Endodermal cell (in vitro differentiated cells): ENCODE measurements at regions not wholly inside any gene's neighbourhood (a gene's known extent, or its start where the extent isn't known, plus 50 kb on each side); places are given as distances from the start of the nearest gene placed in this dataset.

ENCODE experiments used
- DNase-seq: peaks from one replicate; pipeline ENCODE4 v3.0.0-alpha.2; 2017
- H3K27ac ChIP-seq: 2 replicates; pipeline ENCODE4 v1.5.1; 2013; ENCODE audit warnings: mild to moderate bottlenecking, low read depth, low read length, moderate library complexity
- H3K27me3 ChIP-seq: 2 replicates; pipeline ENCODE4 v1.6.1; 2013; ENCODE audit warnings: mild to moderate bottlenecking, low read length, moderate library complexity; ENCODE audit not compliant: insufficient read depth, control insufficient read depth, poor library complexity, severe bottlenecking
- H3K36me3 ChIP-seq: 2 replicates; pipeline ENCODE4 v1.7.0; 2013; ENCODE audit warnings: mild to moderate bottlenecking, low read length, moderate library complexity; ENCODE audit not compliant: control insufficient read depth, insufficient read depth
- H3K4me1 ChIP-seq: one replicate; pipeline ENCODE4 v1.7.0; 2013; ENCODE audit warnings: low read length; ENCODE audit not compliant: control insufficient read depth, insufficient read depth
- H3K4me3 ChIP-seq: 2 replicates; pipeline ENCODE4 v1.5.1; 2013; ENCODE audit warnings: mild to moderate bottlenecking, low read length, moderate library complexity
- H3K9ac ChIP-seq: 2 replicates; pipeline ENCODE4 v1.6.1; 2013; ENCODE audit warnings: mild to moderate bottlenecking, low read length, moderate library complexity; ENCODE audit not compliant: poor library complexity, severe bottlenecking; ENCODE audit errors: extremely low read depth
- H3K9me3 ChIP-seq: 2 replicates; pipeline ENCODE4 v1.6.1; 2013; ENCODE audit warnings: mild to moderate bottlenecking, low read length, moderate library complexity; ENCODE audit not compliant: control insufficient read depth
- H3K27ac Mint-ChIP-seq: 2 replicates; pipeline ENCODE4 v1.8.0; 2020; ENCODE audit warnings: mixed read lengths
- H3K27me3 Mint-ChIP-seq: 2 replicates; pipeline ENCODE4 v1.8.0; 2021; ENCODE audit warnings: mild to moderate bottlenecking, mixed read lengths; ENCODE audit not compliant: insufficient read depth
- H3K36me3 Mint-ChIP-seq: 2 replicates; pipeline ENCODE4 v1.8.0; 2020; ENCODE audit warnings: low read depth, mixed read lengths
- H3K4me1 Mint-ChIP-seq: 2 replicates; pipeline ENCODE4 v1.8.0; 2020; ENCODE audit warnings: mixed read lengths
- H3K4me3 Mint-ChIP-seq: 2 replicates; pipeline ENCODE4 v1.8.0; 2020; ENCODE audit warnings: mild to moderate bottlenecking, moderate library complexity, mixed read lengths
- H3K9me3 Mint-ChIP-seq: 2 replicates; pipeline ENCODE4 v1.8.0; 2020; ENCODE audit warnings: mild to moderate bottlenecking, mixed read lengths
- WGBS, 2 experiments: methylation state at CpG; one replicate each; pipeline versions ENCODE4 v1.1.5 to v1.1.7; 2013; ENCODE audit warnings: missing lambda C conversion rate in 2 of 2, mixed read lengths in 1 of 2; ENCODE audit not compliant: insufficient coverage in 1 of 2, insufficient read length in 1 of 2; 5-methylcytosine and 5-hydroxymethylcytosine counted together
- TF ChIP-seq, protein P1 (sequence below): fragments of 200-600 bp; sonication (generic); conservative IDR thresholded peaks from 2 replicates; pipeline ENCODE4 v1.5.0; 2021; ENCODE audit warnings: antibody characterized with exemption, mild to moderate bottlenecking

DNA sequence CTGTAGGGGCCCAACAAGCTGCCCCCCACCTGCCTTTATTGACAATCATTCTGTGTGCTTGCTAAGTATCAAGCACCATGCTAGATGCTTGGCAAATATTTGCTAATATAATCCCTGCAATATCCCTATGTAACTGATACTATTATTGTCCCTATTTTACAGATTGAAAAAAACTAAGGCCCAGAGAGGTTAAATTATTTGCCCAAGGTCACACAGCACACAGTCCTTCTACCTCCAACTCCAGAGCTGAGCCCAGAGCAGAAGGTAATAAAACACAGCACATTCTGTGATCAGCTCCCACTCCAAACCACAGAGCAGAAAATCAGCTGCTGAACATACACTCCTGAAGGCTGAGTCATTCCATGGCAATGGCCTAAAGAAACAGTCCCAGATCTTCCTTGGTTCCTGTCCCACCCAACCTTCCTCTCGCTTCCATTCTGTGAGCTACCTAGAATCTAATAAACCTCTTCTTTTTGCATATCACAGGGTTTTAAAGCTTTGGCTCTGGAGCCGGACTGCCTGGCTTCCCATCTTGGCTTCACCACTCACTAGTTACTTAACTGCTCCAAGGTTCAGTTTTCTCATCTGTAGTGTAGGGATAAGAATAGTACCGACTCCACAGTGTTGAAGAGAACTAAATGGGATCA lies 66.7 kb upstream of the ADRA1B start:
- Histone ChIP-seq H3K36me3 (no peaks in the 10 kb centered on the region), H3K27me3 (no peaks in the 10 kb centered on the region), H3K4me1 (no peaks in the 10 kb centered on the region), H3K4me3 (no peak overlapping the region), H3K27ac (no peak overlapping the region), H3K9ac (no peak overlapping the region), H3K9me3 (no peaks in the 10 kb centered on the region)
- Mint-ChIP-seq H3K27me3 (peaks cover 2% of the 10 kb centered on the region), H3K36me3 (no peaks in the 10 kb centered on the region), H3K27ac (no peak overlapping the region), H3K4me1 (peaks cover 3% of the 10 kb centered on the region), H3K9me3 (peaks cover 5% of the 10 kb centered on the region), H3K4me3 (no peak overlapping the region)
- WGBS, 2 experiments, result 86 to 95% methylated on average over 1 to 3 of the region's 3 CpGs
- DNase-seq, result no peak
- TF ChIP-seq, protein P1, sequence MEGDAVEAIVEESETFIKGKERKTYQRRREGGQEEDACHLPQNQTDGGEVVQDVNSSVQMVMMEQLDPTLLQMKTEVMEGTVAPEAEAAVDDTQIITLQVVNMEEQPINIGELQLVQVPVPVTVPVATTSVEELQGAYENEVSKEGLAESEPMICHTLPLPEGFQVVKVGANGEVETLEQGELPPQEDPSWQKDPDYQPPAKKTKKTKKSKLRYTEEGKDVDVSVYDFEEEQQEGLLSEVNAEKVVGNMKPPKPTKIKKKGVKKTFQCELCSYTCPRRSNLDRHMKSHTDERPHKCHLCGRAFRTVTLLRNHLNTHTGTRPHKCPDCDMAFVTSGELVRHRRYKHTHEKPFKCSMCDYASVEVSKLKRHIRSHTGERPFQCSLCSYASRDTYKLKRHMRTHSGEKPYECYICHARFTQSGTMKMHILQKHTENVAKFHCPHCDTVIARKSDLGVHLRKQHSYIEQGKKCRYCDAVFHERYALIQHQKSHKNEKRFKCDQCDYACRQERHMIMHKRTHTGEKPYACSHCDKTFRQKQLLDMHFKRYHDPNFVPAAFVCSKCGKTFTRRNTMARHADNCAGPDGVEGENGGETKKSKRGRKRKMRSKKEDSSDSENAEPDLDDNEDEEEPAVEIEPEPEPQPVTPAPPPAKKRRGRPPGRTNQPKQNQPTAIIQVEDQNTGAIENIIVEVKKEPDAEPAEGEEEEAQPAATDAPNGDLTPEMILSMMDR, result no peak

- TF ChIP-seq, protein P1, result no peak
- Mint-ChIP-seq H3K4me1 (peaks cover 3% of the 10 kb centered on the region), H3K4me3 (no peak overlapping the region), H3K9me3 (peaks cover 5% of the 10 kb centered on the region), H3K27me3 (peaks cover 2% of the 10 kb centered on the region), H3K36me3 (no peaks in the 10 kb centered on the region), H3K27ac (no peak overlapping the region)
- H3K4me3 ChIP-seq, result no peak overlapping the region
- H3K36me3 ChIP-seq, result no peaks in the 10 kb centered on the region
- WGBS, 2 experiments, result 91 to 100% methylated on average over 1 to 6 of the region's 6 CpGs
- no peak overlapping the region for H3K9ac ChIP-seq
- DNase-seq, result no peak
- no peaks in the 10 kb centered on the region for H3K9me3 ChIP-seq
- H3K27me3 ChIP-seq, result no peaks in the 10 kb centered on the region
- H3K4me1 ChIP-seq, result no peaks in the 10 kb centered on the region
- no peak overlapping the region for H3K27ac ChIP-seq
Observed at GRCh38 chr5:159850160-159850559, 66.1 kb upstream of the ADRA1B start.

DNA sequence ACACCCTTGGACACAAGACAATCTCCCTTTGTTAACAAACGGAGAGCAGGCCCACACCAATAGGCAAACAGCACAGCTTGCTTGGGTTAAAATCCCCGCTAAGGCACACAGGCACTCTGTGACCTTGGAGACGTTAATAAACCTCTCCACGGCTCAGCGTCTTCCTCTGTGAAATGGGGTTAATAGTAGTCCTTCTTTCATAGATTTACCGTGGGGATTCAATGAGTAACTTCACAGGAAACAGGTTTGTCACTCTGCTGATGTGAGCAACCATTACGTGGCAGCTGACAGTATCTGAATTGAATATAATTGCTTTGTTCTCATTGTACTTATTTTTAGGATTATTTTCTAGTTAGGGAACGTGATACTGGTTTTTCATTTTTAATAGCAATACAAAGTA lies 65.2 kb upstream of the ADRA1B start:
- H3K27ac ChIP-seq, result no peak overlapping the region
- no peaks in the 10 kb centered on the region for H3K4me1 ChIP-seq
- TF ChIP-seq, protein P1, result no peak
- H3K27me3 Mint-ChIP-seq, result peaks cover 2% of the 10 kb centered on the region
- no peak for DNase-seq
- no peaks in the 10 kb centered on the region for H3K36me3 Mint-ChIP-seq
- WGBS, 2 experiments, result 86 to 87% methylated on average over 7 of the region's 8 CpGs
- no peaks in the 10 kb centered on the region for H3K27me3 ChIP-seq
- no peak overlapping the region for H3K9ac ChIP-seq
- peaks cover 5% of the 10 kb centered on the region for H3K9me3 Mint-ChIP-seq
- H3K27ac Mint-ChIP-seq, result no peak overlapping the region
- H3K4me3 Mint-ChIP-seq, result no peak overlapping the region
- H3K4me3 ChIP-seq, result no peak overlapping the region
- peaks cover 3% of the 10 kb centered on the region for H3K4me1 Mint-ChIP-seq
- no peaks in the 10 kb centered on the region for H3K36me3 ChIP-seq
- H3K9me3 ChIP-seq, result no peaks in the 10 kb centered on the region
